GM12874 (cell line): ENCODE measurements at regions not wholly inside any gene's neighbourhood (a gene's known extent, or its start where the extent isn't known, plus 50 kb on each side); places are given as distances from the start of the nearest gene placed in this dataset.

Source experiments
- CTCF ChIP-seq: IDR thresholded peaks from 2 replicates; pipeline ENCODE4 v1.5.1; 2011; ENCODE audit warnings: low read depth, mild to moderate bottlenecking, control low read depth, low read length, moderate library complexity; ENCODE audit not compliant: insufficient read depth

- no peak for TF ChIP-seq CTCF
Measured at GRCh38 chr4:126046081-126046614, 731.4 kb downstream of the FAT4 start.

GRCh38 chr4:126047114-126047513 lies 732.4 kb downstream of the FAT4 start:
- no peak for TF ChIP-seq CTCF

DNA sequence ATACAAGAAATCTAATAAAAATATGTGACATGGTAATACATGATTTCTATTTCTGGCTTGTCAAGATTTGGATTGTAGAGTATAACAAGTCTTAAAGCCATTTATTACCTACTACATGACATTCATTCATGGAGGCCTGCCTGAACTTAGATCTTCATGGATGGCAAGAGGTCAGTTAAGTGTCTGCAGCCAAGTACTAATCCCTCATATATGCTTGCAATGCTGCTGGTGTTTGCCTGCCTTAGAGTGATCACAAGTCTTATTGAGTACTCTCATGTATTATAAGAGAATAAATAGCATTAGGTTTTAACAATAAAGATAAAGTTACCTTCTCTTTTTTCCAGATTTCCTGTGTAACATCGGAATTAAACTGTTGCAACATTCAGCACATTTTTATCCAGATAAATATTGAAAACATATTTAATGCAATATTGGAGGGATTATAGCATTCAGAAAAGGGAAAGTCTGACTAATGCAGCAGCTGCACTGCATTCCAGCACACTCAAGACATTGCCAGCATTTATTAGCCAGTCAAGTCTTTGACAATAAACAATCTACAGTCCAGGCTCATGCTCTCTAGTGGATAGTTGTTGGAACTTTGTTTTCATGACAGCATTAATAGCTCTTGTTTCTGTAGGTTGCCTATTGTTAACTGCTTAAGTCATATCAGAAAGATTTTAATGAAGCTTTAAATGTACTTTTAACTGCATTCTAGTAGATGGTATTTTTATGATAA lies 737.1 kb downstream of the FAT4 start:
- TF ChIP-seq CTCF = no peak

DNA sequence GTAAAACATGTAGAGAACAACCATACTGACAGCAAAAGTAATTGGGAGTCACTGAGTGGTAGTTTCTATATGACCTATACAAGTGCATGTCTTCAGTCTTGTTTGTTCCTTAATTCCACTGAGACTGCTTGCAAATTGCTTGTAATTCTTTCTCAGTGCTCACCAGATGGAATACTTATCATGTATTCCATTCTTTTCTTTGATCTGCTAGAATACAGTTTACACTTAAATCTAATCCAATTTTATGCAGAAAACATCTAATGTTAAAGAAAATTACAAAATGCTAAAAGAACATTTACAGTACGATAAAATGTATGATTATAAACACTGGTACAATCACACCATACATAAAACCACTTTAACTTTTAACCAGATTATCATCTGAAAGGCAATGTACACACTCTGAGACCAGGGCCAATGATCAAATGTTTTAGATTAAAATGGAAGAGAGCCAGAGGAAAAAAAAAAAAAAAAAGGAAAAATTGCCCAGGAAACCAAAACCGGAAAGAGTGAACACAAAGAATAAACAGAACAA lies 741.4 kb downstream of the FAT4 start:
- no peak for TF ChIP-seq CTCF

GRCh38 chr4:126057371-126057770 lies 742.6 kb downstream of the FAT4 start:
- no peak for TF ChIP-seq CTCF

DNA sequence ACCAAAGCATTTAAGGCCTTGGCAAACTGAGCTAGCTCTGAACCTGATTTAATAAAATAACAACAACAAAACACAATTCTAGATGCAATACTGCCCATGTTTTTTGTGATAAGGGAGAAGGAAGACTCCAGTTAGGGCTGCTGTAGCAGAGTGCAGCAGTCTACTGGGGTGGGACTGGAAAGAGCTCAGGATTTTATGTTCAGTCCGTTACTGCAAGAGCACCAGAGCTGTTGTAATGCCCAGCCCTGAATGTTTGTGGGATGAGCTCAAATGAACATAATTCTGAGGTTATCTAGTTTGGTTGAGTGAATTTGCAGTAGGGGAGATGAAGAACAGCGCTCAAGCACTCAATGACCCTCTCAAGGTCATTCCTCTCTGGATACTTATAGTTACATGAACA lies 743.8 kb downstream of the FAT4 start:
- no peak for TF ChIP-seq CTCF

- no peak for TF ChIP-seq CTCF
Measured at GRCh38 chr4:126061655-126062054, 746.9 kb downstream of the FAT4 start.
